ENCODE measurements at regions not wholly inside any gene's neighbourhood (a gene's known extent, or its start where the extent isn't known, plus 50 kb on each side); places are given as distances from the start of the nearest gene placed in this dataset.
A peak's percentile ranks its signal among the peaks of the same experiment; 100 is the strongest.

DNA sequence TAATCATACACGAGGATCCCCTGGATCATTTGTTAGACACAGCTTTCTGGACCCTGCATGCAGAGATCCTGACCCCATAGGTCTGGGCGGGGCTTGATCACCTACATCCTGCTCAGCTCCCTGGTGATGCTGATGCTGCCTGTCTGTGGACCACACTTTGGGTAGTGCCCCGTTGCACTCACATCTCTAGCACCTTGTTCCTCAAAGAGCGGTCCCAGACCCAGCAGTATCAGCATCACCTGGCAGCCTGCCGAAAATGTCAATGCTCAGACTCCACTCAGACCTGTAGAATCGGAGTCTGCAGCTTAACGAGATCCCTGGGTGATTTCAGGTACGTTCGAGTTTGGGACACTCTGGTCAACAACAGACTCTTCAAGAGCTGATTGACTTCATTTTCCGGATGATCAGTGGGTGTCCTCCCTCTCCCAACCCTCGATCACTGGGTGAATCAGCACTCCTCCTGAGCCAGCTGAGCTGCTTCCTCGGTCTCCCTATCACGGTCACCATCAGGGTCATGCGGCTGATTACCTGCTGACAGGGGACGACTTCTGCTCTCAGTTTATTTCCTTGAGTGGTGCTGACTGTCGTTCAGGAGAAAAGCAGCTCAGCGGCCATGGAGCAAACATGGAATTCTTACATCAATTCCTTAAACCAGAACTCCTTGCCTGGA, 150.6 kb upstream of the RAB12 start:
- DNase-seq: no peak

DNA sequence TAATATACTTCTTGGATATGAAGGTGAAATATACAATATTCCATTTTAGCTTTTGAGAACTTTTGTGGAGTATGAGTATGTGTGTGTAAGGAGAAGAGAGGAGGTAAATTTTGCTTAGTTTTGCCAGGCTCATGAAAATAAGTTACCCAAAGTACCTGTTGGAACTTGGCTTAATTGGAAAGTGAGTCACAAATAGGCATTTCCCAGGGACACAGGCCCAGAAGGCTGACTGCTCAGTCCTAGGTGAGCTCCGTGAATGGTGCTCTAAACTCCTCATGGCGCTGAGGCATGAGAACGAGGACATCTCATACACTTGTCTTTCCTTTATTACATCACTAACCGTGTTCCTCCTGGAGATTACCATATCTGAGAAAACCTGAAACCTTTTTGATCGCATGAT, 148.5 kb upstream of the RAB12 start:
- no peak for DNase-seq

DNA sequence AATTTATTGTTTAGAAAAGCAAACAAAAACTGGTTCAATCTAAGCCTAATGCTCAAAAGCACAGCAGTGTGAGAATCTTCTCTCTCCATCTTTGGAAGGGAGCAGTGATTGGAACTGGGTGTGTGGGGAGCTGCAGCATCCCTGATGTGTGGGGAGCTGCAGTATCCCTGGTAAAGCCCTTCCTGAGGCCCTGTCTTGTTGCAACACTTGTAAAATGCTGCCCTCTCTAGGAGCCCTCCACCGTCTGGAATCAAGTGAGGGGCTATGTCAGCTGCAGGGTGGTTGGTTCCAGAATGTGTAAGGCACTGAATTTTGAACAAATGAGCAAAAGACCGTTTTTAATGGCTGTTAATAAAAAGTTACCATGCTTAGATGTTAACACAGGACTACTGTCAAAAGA, 147.7 kb upstream of the RAB12 start:
- DNase-seq: no peak

DNA sequence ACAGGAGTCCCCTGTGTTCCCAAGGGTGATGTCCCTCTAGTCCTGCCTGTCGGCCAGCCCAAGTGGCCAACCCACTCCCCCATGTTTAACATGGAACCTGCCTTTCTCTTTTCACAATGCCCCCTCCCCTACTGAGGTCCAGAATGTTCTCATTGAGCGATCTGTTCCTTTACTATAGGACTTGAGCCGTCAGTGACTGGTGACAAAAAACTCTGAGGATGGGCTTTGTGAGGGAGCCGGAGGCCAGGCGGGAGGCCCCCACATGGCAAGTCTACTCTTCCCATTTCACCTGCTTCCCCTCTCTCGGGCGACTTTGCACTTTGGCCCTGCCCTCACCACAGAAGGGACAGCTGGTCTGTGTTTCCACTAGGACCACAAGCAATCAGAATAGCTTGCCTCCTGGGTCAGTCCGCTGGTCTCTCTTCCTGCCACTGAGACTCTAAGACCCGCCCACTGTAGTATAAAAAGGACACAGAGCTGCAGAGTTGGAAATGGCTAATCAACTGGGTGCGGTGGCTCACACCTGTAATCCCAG, 146.5 kb upstream of the RAB12 start:
- no peak for DNase-seq

DNA sequence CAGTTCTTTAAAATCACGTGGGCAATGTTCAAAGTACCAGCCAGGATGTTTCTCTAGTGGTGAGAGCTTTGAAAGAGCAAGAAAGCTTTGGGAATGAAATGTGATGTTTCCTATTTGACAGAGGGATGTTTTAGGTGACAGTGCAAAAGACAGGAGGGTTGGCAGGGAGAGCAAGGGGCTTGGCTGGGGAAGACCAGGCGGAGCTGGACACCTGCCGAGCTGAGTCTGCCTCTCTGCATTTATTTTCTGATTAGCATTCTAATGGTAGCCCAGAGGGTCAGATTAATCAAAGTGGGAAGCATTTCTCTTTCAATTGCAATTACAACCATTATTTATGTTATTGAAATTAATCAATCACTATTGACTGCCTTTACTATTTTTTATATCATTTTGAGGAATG, 145.4 kb upstream of the RAB12 start:
- DNase-seq: no peak

DNA sequence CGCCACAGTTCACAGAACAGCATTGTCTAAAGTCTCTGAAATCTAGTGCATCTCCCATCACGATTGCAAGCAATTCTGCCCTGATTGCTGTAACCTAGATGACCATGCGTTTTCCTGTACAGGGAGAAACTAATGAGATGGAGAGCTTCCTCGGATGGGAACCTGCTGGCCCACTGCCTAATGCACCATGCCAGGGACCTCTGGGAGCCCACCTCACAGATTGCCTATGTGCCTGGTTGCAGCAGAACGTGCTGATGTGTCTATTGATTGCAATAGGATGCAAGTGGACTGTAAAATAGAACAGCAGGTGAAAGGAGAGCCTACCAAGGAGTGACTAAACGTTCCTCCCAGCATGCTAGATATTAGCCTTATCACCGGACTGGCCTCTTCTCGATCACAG, 141.0 kb upstream of the RAB12 start:
- DNase-seq: no peak

DNA sequence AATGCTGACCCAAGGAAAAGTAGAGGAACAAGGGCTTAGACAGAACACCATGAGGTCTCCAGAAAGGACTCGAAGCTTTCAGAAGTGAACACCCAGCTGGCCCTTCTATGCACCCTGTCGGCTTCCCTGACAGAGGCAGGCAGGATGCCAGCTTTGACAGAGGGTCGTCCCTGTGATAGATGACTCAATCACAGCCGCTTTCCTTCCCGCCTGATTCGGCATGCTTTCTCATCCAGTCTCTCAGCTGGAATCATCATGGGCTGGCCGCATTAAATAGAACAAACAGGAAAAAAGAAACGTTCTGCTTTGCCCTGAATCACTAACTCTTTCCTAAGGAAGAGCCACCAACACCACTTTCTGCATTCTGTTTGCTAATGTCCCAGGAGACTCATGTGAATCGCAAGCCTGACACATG, 140.3 kb upstream of the RAB12 start:
- DNase-seq: no peak

DNA sequence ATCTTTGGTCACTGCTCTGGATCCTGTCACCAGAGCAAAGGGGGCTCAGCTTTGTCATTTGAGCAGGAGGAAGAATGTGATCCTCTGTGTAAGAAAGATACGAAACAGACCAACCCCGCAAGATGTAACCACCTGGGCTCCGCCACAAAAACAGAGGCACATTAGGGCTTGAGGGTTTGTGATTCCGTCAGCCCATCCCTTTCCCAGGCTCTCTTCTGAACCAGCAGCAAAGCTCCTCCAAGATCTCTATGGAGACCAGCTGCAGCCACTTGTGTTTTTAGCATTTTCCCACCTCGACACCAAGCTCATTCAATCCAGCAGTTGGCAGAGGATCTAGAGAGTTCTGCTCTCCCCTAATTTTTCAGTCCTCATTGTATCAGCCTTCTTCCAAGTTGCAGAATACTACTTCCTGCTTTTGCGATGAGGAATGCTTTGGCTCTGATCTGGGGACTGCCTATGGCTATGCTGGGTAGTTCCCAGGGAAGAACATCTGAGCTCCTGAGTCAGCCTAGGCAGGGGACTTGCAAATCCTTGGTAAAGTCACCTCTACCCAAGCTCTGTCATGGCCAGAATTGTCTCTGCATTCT, 139.6 kb upstream of the RAB12 start:
- DNase-seq: no peak

DNA sequence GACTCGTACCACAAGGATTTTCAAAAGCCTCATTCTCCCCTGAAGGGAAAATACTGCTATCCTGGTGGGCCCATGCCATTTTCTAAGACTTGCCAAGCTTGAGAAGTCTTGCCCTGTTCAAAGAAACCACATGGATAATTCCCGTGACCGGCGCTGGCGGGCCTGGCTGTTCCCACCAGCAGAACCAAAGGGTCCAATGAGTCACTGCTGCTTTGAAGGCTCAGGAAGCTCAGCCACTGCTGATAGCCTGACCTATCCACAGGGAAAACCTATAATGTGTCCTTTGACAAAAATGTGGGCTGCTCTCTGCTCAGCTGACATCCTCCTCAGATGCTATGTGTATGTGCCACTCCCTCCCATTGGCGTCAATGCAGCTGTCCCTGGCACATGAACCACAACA, 137.9 kb upstream of the RAB12 start:
- no peak for DNase-seq

DNA sequence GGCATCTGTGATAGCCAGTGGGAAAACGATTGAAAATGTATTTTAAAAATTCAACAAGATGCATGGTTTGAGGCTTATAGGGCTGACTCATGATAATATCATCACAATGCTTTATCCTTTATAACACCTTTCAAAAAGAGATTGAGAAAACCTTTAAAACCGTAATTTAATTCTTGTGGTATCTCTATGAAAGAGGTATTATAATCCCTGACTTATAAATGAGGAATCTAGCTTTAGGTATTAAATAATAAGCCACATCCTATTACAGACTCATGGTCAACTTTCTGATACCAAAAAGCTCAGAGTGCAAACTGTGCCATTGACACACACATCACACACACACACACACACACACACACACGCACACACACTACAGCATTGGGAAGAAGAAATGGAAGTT, 134.6 kb upstream of the RAB12 start:
- no peak for DNase-seq

DNA sequence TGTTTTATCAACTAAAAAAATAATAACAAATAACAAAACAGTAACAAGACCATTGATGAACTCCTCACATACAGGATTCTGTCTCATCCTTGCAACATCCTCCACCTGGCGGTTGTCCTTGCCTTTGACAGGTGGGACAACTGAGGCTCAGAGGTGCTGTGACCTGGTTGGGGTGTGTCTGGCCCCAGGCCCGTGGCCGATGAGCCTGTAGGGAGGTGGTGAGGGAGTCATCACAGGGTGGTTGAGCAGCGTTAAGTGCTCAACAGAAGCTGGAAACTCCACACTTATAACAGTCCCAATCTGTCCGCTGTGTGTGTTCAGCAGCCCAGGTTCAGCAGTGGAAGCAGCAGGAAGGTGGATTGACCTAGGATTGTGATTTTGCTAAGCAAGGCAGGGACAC, 131.6 kb upstream of the RAB12 start:
- DNase-seq: no peak

DNA sequence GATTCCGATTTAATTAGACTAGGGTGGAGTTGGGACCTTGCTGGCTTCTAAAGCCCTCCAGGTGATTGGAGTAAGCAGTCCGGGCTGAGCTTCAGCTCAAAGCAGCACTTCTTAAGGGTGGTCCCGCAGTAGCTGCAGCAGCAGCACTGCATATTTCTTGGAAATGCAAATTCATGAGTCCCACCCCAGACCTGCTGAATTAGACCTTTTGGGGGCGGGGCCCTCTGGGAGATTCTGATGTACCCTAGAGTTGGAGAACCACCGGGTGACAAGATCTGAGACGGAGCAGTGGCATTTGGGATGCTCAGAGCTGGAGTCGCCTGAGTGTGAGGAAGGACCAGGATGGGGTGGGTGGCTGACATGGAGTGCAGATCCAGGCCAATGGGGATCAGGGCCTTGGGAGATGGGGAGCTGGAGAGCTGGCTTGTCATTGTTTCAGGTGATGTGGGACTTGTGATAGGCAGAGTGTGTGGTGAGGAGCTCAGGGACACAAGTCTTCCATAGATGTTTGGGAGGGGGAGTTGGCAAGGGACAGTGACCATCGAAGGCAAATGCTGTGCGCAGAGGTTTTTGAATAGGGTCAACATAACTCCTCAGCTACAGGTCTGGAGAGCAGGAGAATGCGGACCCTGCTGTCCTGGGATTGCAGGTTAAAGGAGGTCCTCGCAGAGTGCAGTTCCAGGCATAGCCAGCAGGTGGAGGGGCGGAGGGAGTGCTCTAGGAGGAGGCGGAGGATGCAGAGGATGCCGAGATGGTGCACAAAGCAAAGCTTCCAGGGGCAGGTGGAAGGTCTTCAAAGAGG, 130.9 kb upstream of the RAB12 start:
- DNase-seq: peak; percentile 77

DNA sequence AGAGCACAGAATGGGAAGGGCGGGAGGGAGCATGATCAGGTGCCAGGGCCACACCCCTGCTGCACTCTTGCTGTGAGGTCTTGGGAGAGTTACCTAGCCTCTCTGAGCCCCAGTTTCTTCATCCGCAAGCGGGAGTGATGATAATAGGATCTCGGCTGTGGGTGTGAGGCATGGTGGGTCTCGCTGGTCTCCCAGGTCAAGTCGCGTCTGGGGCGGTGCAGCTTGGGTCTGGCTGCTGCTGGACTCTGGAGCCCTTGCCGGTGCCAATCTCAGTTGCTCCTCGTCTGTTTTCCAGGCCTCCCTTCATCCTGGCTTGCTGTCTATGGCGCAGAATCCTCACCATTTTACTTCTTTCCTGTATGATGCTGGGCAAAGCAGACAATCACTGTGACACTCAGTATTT, 130.3 kb upstream of the RAB12 start:
- DNase-seq: no peak

DNA sequence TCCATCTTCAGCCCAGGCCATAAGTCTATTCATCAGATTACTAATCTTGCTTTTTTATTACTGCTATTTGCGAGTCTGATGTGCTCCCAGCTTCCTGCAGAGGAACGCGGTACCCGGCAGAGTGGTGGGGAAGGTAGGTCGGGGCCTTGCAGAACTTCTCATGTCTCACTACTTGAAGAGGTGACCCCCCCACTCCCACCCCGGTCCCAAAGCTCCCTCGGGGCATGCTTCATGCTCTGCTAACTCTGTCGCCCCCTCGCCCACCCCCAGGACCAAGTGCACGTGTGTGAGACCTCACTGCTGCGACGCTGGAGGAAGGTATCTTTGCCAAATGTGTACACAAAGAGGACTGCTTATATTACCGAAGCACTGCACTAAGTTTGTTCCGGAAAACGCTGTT, 129.4 kb upstream of the RAB12 start:
- no peak for DNase-seq

DNA sequence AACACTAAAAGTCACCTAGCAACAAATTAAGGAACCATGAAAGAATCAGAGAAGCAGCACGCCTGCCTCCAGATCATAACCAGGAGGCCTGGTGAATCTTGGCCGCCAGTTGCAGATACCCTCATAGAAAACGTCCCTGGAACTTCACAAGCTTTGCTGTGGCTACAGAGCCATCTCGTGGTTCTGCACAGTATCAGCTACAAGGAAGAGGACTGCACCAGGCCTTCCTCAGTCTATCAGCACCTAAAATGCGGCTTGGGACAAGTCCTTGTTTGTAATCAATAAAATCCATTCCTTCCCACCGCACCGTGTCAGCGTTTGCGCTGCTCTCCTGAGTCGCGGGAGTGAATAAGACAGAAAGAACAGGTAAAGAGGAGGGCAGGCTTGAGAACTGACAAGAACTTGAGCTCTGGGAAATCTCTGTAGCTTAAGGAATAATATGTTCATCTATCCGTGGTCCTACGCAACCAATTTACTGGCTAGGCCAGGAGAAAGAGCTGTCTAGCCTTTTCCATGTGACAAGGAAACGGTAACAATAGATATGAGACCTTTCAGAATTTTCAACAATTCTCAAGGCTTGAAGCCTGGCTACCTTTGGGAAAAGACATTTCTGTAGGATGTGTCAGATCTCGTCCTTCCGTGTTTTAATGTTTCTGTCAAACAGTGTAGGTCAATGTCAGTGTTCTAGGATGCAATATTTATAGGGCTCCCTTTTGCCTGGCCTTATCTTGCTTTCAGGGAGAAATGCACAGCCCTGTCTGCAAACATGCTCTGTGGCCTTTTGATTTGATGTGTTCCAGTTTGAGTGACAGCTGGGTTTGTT, 128.5 kb upstream of the RAB12 start:
- DNase-seq: no peak

DNA sequence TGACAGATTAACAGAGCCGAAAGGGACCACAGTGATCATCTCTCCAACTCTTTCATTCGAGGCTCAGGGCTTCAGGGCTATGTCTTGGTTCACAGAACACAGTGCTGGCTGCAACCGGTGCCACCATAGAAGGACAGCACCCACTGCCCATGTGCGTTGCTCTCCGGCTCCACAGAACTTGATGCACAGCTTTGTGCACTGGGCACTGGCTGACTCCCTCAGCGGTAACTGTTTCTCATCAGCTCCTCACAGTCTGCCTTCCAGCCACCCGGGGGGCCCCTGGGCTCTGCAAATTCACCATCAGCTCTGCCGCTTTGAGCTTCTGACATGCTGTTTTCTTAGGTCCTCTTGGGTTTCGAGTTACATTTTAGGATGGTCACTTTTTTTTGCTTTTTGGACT, 124.3 kb upstream of the RAB12 start:
- no peak for DNase-seq

DNA sequence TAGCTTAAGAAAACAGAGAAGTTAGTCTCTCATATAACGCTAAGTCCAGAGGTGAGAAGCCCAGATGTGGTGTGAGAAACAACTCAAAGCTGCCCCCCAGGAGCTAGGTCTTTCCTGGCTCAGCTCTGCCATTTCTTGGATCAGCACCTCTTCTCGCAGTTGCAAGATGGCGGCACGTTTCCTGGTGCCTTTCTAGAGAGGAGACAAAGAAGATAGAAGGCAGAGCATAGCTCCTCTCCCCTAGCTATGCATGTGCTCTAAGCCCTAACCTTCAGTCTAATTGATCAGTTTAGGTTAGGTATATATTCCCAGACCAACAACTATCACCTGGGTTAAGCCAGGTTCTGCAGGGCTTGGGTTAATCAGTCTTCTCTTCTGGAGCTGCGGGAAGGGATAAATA, 119.5 kb upstream of the RAB12 start:
- no peak for DNase-seq

DNA sequence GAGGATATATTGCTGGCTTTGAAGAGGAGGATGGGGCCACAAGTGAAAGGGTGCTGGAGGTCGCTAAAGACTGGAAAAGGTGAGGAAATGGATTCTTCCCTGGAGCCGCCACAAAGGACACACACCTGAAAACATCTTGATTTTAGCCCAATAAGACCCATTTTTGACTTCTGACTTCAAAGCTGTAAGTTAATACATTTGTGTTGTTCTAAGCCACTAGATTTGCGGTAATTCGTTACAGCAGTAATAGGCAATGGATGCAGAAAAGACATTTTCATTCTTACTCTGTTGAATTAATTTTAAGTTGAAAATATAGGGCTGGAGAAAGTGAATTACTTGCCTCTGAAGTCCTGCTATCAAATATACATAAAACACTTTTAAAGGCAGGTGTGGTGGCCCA, 117.7 kb upstream of the RAB12 start:
- DNase-seq: no peak

DNA sequence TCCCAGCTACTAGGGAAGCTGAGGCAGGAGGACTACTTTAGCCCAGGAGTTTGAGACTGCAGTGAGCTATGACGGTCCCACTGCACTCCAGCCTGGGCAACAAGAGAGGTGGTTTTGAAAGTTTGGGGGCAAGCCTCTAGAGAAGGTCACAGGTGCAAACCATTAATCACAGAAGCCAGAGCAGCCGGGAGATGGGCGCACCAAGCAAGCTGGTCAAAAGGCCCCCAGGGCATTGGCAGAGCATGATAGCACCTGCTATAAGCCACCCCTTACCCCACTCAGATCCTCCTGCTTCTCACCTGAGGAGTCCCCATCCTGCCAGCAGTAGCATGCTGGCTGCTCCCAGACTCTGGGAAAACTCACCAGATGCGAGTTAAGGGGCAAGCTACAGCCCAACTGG, 116.1 kb upstream of the RAB12 start:
- no peak for DNase-seq

DNA sequence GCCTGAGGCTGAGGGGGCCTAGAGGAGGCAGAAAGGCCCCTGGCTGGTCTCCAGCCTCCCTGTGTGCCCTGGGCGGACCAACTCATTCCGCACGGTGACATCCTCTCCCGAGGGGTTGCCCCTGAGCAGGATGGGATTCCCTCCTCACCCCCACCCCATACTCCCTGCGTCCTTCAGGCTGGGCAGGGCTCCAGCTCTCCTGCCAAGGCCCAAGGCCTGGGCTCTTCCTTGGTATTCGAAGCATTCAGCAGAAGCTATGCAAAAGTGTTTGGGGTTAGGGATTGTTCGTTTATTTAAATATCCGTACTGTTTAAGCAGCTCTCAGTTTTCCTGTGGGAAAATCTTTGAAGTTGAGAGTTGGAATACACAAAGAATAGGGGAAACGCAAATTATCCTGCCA, 113.1 kb upstream of the RAB12 start:
- DNase-seq: no peak

DNA sequence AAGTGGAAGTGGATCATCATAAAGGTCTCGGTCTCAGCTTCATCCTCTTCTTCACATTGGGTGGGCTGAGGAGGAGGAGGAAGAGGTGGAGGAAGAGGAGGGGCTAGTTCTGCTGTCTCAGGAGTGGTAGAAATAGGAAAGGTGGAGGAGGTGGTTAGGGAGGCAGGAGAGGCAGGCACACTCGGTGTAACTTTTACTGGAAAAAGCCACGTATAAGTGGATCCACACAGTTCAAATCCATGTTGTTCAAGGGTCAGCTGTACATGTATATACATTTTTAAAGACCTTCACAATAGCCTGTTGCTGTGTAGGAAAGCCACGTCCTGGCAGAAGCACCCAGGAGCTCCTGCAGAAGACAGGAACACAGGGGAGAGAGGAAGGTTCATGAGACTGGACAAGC, 110.3 kb upstream of the RAB12 start:
- DNase-seq: no peak

DNA sequence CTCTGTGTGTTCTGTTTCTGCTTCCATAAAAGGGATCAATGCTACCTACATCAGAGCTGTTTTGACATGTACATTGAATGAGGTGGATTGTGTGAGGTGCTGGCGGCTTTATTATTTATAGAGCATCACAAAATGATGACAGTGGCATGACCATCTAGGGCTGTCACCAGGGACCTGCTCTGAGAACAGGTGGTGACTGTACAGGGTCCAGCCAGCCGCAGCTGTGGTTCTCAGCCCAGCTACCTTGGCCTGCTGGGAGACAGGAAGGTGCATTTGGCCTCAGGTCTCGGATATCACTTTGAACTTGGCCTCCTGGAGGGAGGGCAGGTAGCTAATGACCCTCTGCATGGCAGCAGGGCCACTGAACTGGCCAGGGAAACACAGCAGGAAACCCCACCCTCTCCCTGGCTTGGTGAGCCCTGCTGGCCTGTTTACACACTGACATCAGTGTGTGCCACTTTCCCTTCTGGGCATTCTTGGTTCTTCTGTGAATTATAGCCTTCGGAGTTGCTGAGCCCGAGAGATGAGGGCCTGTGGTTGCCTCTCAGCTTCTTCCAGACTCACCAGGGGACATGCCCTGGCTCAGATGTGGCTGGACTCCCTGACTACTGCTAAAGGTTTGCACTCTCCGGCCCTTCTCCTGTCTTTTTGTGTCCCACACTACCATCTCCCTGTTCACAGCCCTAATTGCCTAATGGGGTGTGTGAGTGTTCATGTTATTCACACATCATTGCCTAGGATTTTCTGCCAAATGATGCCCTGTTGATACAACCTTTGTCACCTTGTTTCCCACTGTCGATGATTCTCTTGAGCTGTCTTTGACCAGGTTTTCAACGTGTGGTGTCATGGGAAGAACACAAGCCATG, 109.2 kb upstream of the RAB12 start:
- no peak for DNase-seq

Measured in activated CD4-positive, alpha-beta T cell treated with anti-CD3 and anti-CD28 coated beads for 48 hours (primary cell).